ENCODE measurements at regions not wholly inside any gene's neighbourhood (a gene's known extent, or its start where the extent isn't known, plus 50 kb on each side); places are given as distances from the start of the nearest gene placed in this dataset.

DNA sequence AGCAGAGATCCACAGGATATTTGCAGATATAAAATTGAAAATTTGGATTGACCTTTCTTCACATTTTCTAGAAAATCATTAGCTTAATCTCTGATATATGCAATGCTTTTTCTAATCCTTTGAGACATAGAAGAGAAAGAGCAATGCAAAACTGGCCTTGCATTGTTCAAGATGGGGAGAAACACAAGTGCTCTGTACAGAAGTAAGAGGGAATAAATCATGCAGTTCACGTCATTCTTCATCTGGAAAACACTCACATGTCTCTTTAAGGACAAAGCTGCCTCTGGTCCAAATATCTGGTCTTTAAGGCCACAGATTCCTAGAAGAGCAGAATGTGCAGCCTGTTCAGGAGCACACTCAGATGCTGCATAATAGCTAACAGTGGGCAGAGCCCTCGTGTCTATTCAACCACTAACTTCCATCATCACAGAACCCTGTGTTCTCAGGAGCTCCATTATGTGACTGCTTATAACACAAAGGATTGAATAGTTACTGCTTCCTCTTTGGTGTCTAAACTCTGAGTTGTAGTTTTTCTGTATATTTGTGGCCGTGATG, 277.5 kb downstream of the PLK2 start:
- Histone ChIP-seq H4K91ac (replicated peaks; ENCODE audit: insufficient read length, low read length) (no peak overlapping the region), H2BK120ac (replicated peaks; ENCODE audit: low read depth, low read length) (no peak overlapping the region), H2BK20ac (ENCODE audit: low read length) (no peak overlapping the region), H3K4me2 (ENCODE audit: insufficient read depth in 1 of 2, low read depth in 2 of 2, low read length in 2 of 2) (no peak overlapping the region), H3K23ac (ENCODE audit: insufficient read length) (no peak overlapping the region), H4K5ac (ENCODE audit: insufficient read length, low read depth, low read length) (no peak overlapping the region), H3K56ac (replicated peaks; ENCODE audit: insufficient read length, low read depth, low read length) (no peak overlapping the region), H3K14ac (ENCODE audit: insufficient read length) (no peak overlapping the region), H3K18ac (ENCODE audit: extremely low read depth, low read length) (no peak overlapping the region), H3K4me1 (replicated peaks in 1 of 4; ENCODE audit: control insufficient read depth in 3 of 4, insufficient read depth in 4 of 4, low read length in 3 of 4) (no peaks in the 10 kb centered on the region), H3K27ac (ENCODE audit: low read depth, low read length) (no peak overlapping the region), H3K9me3 (ENCODE audit: insufficient read depth in 2 of 2, low read depth in 1 of 2, low read length in 1 of 2) (no peaks in the 10 kb centered on the region), H3K4ac (replicated peaks; ENCODE audit: insufficient read length, low read depth, low read length) (no peak overlapping the region), H4K20me1 (replicated peaks in 1 of 2; ENCODE audit: control insufficient read depth in 1 of 2, insufficient read depth in 2 of 2, low read length in 2 of 2) (no peaks in the 10 kb centered on the region), H4K8ac (ENCODE audit: extremely low read depth, insufficient read depth, low read length) (no peak overlapping the region), H2BK5ac (ENCODE audit: low read depth, low read length) (no peak overlapping the region), H2BK12ac (ENCODE audit: low read depth, low read length) (no peak overlapping the region), H2AFZ (ENCODE audit: low read length) (no peak overlapping the region), H3K27me3 (replicated peaks in 1 of 4; ENCODE audit: control insufficient read depth in 3 of 4, extremely low read depth in 1 of 4, insufficient read depth in 3 of 4, low read length in 3 of 4) (no peaks in the 10 kb centered on the region), H3K36me3 (ENCODE audit: control insufficient read depth in 2 of 4, insufficient read depth in 4 of 4, low read length in 3 of 4) (no peaks in the 10 kb centered on the region), H3K9ac (replicated peaks in 1 of 4; ENCODE audit: extremely low read depth in 1 of 4, low read depth in 3 of 4, low read length in 3 of 4) (no peak overlapping the region), H2AK5ac (ENCODE audit: low read depth, low read length) (no peak overlapping the region), H2BK15ac (ENCODE audit: low read length) (no peak overlapping the region), H3K79me1 (ENCODE audit: low read depth, low read length) (no peaks in the 10 kb centered on the region), H3K23me2 (ENCODE audit: low read depth, low read length) (no peaks in the 10 kb centered on the region), H3K4me3 (ENCODE audit: extremely low read depth in 1 of 4, insufficient read depth in 2 of 4, low read depth in 3 of 4, low read length in 4 of 4) (no peak overlapping the region), H3K79me2 (ENCODE audit: control insufficient read depth in 1 of 2, insufficient read depth in 2 of 2, low read length in 2 of 2) (no peaks in the 10 kb centered on the region)
- WGBS, 2 experiments (ENCODE audit: extremely low coverage in 1 of 2, insufficient coverage in 1 of 2, insufficient read length in 1 of 2, insufficient replicate concordance in 2 of 2, low coverage in 1 of 2, low lambda C conversion rate in 2 of 2, missing lambda C conversion rate in 1 of 2) = 85% methylated on average over 3 of the region's 3 CpGs; no CpG with 5 or more reads in 1 of the 2 experiments
- CTCF ChIA-PET (ENCODE audit: partially characterized antibody) = interaction anchor here (0.9 kb wide), 1 partner anchor 69 kb away, joined by 3 read pairs; no protein-coding TSS in a partner anchor
- POLR2A ChIA-PET (ENCODE audit: partially characterized antibody) = no interaction called here
- no peak for DNase-seq (ENCODE audit: low read depth in 1 of 2, low spot score in 2 of 2)
- FAIRE-seq = no peak
- TF ChIP-seq PHF8 (conservative IDR thresholded peaks at IDR 0.05; ENCODE audit: low read depth, low read length) (no peak), KDM5A (IDR thresholded peaks at IDR 0.05; ENCODE audit: low read length) (no peak), TAF1 (IDR thresholded peaks at IDR 0.05; ENCODE audit: low read depth, low read length) (no peak), POLR2AphosphoS5 (IDR thresholded peaks at IDR 0.05; ENCODE audit: low read depth, low read length) (no peak), CEBPB (IDR thresholded peaks at IDR 0.05; ENCODE audit: low read depth, low read length) (no peak), EP300 (IDR thresholded peaks at IDR 0.05; ENCODE audit: borderline replicate concordance in 1 of 2, low read depth in 2 of 2, low read length in 2 of 2) (no peak)

Data from H1 (cell line).